Neural progenitor cell (in vitro differentiated cells): ENCODE measurements at regions not wholly inside any gene's neighbourhood (a gene's known extent, or its start where the extent isn't known, plus 50 kb on each side); places are given as distances from the start of the nearest gene placed in this dataset.

ENCODE experiments used
- DNase-seq: peaks from one replicate; pipeline ENCODE4 v3.0.0-alpha.2; 2016; ENCODE audit warnings: low spot score
- H2AFZ ChIP-seq: fragments of 200-600 bp; sonication (generic); replicated peaks from 2 replicates; pipeline ENCODE4 v1.6.1; 2016; ENCODE audit warnings: antibody characterized with exemption
- H3F3A ChIP-seq: fragments of 200-600 bp; sonication (generic); 2 replicates; pipeline ENCODE4 v1.6.1; 2016; ENCODE audit warnings: antibody characterized with exemption, low read depth
- H3K27ac ChIP-seq: fragments of 200-600 bp; sonication (generic); 2 replicates; pipeline ENCODE4 v1.5.1; 2016; ENCODE audit warnings: mild to moderate bottlenecking
- H3K27me3 ChIP-seq: fragments of 200-600 bp; sonication (generic); 2 replicates; pipeline ENCODE4 v1.6.1; 2016; ENCODE audit warnings: mild to moderate bottlenecking, moderate library complexity
- H3K36me3 ChIP-seq: fragments of 200-600 bp; sonication (generic); 2 replicates; pipeline ENCODE4 v1.5.1; 2016
- H3K4me1 ChIP-seq: fragments of 200-600 bp; sonication (generic); 2 replicates; pipeline ENCODE4 v1.6.1; 2016; ENCODE audit warnings: mixed run types
- H3K4me2 ChIP-seq: fragments of 200-600 bp; sonication (generic); 2 replicates; pipeline ENCODE4 v1.6.1; 2016
- H3K4me3 ChIP-seq: fragments of 200-600 bp; sonication (generic); 2 replicates; pipeline ENCODE4 v1.5.1; 2016
- H3K79me2 ChIP-seq: fragments of 200-600 bp; sonication (generic); 2 replicates; pipeline ENCODE4 v1.6.1; 2016; ENCODE audit warnings: low read depth
- H3K9ac ChIP-seq: fragments of 200-600 bp; sonication (generic); 2 replicates; pipeline ENCODE4 v1.6.1; 2016
- H3K9me3 ChIP-seq: fragments of 200-600 bp; sonication (generic); 2 replicates; pipeline ENCODE4 v1.5.1; 2016; ENCODE audit warnings: low read depth
- H4K20me1 ChIP-seq: fragments of 200-600 bp; sonication (generic); 2 replicates; pipeline ENCODE4 v1.6.1; 2016; ENCODE audit warnings: low read depth
- H3K27ac Mint-ChIP-seq: 3 replicates; pipeline ENCODE4 v1.8.0; 2021; ENCODE audit warnings: mixed read lengths
- H3K27me3 Mint-ChIP-seq: 2 replicates; pipeline ENCODE4 v1.8.0; 2022; ENCODE audit warnings: low read depth, mild to moderate bottlenecking, inconsistent platforms, moderate library complexity, mixed read lengths; ENCODE audit not compliant: insufficient read depth
- H3K36me3 Mint-ChIP-seq: 3 replicates; pipeline ENCODE4 v1.8.0; 2021; ENCODE audit warnings: mixed read lengths
- H3K4me1 Mint-ChIP-seq: 3 replicates; pipeline ENCODE4 v1.8.0; 2021; ENCODE audit warnings: mixed read lengths
- H3K4me3 Mint-ChIP-seq: 3 replicates; pipeline ENCODE4 v1.8.0; 2021; ENCODE audit warnings: mild to moderate bottlenecking, moderate library complexity, mixed read lengths
- H3K9me3 Mint-ChIP-seq: 3 replicates; pipeline ENCODE4 v1.8.0; 2020; ENCODE audit warnings: mixed read lengths
- CTCF ChIP-seq: fragments of 200-600 bp; sonication (generic); IDR thresholded peaks from 2 replicates; pipeline ENCODE4 v1.5.1; 2017; ENCODE audit warnings: antibody characterized with exemption, mild to moderate bottlenecking
- EZH2 ChIP-seq: fragments of 200-600 bp; sonication (generic); IDR thresholded peaks from 2 replicates; pipeline ENCODE4 v1.6.1; 2017; ENCODE audit warnings: antibody characterized with exemption, mild to moderate bottlenecking, moderate library complexity
- EZH2phosphoT487 ChIP-seq: fragments of 200-600 bp; sonication (generic); IDR thresholded peaks from 2 replicates; pipeline ENCODE4 v1.6.1; 2017; ENCODE audit warnings: antibody characterized with exemption

GRCh38 chr1:81125672-81126071 is 675.1 kb upstream of the ADGRL2 start:
- H3K36me3 ChIP-seq: no peaks in the 10 kb centered on the region
- Mint-ChIP-seq H3K27me3 (no peaks in the 10 kb centered on the region), H3K9me3 (peaks cover 6% of the 10 kb centered on the region), H3K27ac (no peak overlapping the region), H3K4me1 (no peaks in the 10 kb centered on the region), H3K4me3 (no peak overlapping the region), H3K36me3 (peaks cover 2% of the 10 kb centered on the region)
- H3K79me2 ChIP-seq: no peaks in the 10 kb centered on the region
- H4K20me1 ChIP-seq: no peaks in the 10 kb centered on the region
- no peak overlapping the region for H3K4me2 ChIP-seq
- no peak overlapping the region for H3K9ac ChIP-seq
- H3K4me1 ChIP-seq: no peaks in the 10 kb centered on the region
- no peaks in the 10 kb centered on the region for H3F3A ChIP-seq
- no peaks in the 10 kb centered on the region for H3K9me3 ChIP-seq
- no peaks in the 10 kb centered on the region for H3K27me3 ChIP-seq
- H2AFZ ChIP-seq: no peak overlapping the region
- no peak for DNase-seq
- TF ChIP-seq EZH2phosphoT487 (no peak), CTCF (no peak), EZH2 (no peak)
- no peak overlapping the region for H3K4me3 ChIP-seq
- no peak overlapping the region for H3K27ac ChIP-seq

- DNase-seq: no peak
- Mint-ChIP-seq H3K9me3 (peaks cover 3% of the 10 kb centered on the region), H3K4me1 (no peaks in the 10 kb centered on the region), H3K27me3 (no peaks in the 10 kb centered on the region), H3K27ac (no peak overlapping the region), H3K4me3 (no peak overlapping the region), H3K36me3 (peaks cover 2% of the 10 kb centered on the region)
- Histone ChIP-seq H4K20me1 (no peaks in the 10 kb centered on the region), H3K9me3 (no peaks in the 10 kb centered on the region), H3K79me2 (no peaks in the 10 kb centered on the region), H3K4me1 (no peaks in the 10 kb centered on the region), H3K9ac (no peak overlapping the region), H3K4me3 (no peak overlapping the region), H3K4me2 (no peak overlapping the region), H2AFZ (no peak overlapping the region), H3K27ac (no peak overlapping the region), H3K36me3 (no peaks in the 10 kb centered on the region), H3F3A (no peaks in the 10 kb centered on the region), H3K27me3 (no peaks in the 10 kb centered on the region)
- TF ChIP-seq EZH2: no peak
- TF ChIP-seq CTCF: no peak
- TF ChIP-seq EZH2phosphoT487: no peak
Observed at GRCh38 chr1:81121306-81121705, 679.4 kb upstream of the ADGRL2 start.

GRCh38 chr1:81119319-81119718 is 681.4 kb upstream of the ADGRL2 start:
- no peaks in the 10 kb centered on the region for H3K36me3 ChIP-seq
- H2AFZ ChIP-seq: no peak overlapping the region
- no peak overlapping the region for H3K9ac ChIP-seq
- Mint-ChIP-seq H3K4me3 (no peak overlapping the region), H3K36me3 (peaks cover 2% of the 10 kb centered on the region), H3K27ac (no peak overlapping the region), H3K9me3 (peaks cover 3% of the 10 kb centered on the region), H3K27me3 (no peaks in the 10 kb centered on the region), H3K4me1 (no peaks in the 10 kb centered on the region)
- no peak for DNase-seq
- H4K20me1 ChIP-seq: no peaks in the 10 kb centered on the region
- H3K27me3 ChIP-seq: no peaks in the 10 kb centered on the region
- H3K9me3 ChIP-seq: no peaks in the 10 kb centered on the region
- H3K4me2 ChIP-seq: no peak overlapping the region
- no peak overlapping the region for H3K4me3 ChIP-seq
- no peaks in the 10 kb centered on the region for H3K79me2 ChIP-seq
- TF ChIP-seq EZH2: no peak
- no peak for TF ChIP-seq EZH2phosphoT487
- no peak for TF ChIP-seq CTCF
- H3K27ac ChIP-seq: no peak overlapping the region
- no peaks in the 10 kb centered on the region for H3K4me1 ChIP-seq
- no peaks in the 10 kb centered on the region for H3F3A ChIP-seq

GRCh38 chr1:81118550-81118949 is 682.2 kb upstream of the ADGRL2 start:
- no peaks in the 10 kb centered on the region for H3K27me3 Mint-ChIP-seq
- no peaks in the 10 kb centered on the region for H3K36me3 ChIP-seq
- no peak overlapping the region for H2AFZ ChIP-seq
- no peak overlapping the region for H3K27ac ChIP-seq
- H3K4me2 ChIP-seq: no peak overlapping the region
- no peaks in the 10 kb centered on the region for H3K4me1 ChIP-seq
- no peak overlapping the region for H3K4me3 Mint-ChIP-seq
- no peaks in the 10 kb centered on the region for H3K36me3 Mint-ChIP-seq
- H3F3A ChIP-seq: no peaks in the 10 kb centered on the region
- no peaks in the 10 kb centered on the region for H3K9me3 ChIP-seq
- no peak for DNase-seq
- no peaks in the 10 kb centered on the region for H4K20me1 ChIP-seq
- H3K79me2 ChIP-seq: no peaks in the 10 kb centered on the region
- peaks cover under 1% of the 10 kb centered on the region for H3K9me3 Mint-ChIP-seq
- no peaks in the 10 kb centered on the region for H3K27me3 ChIP-seq
- no peak overlapping the region for H3K4me3 ChIP-seq
- no peak for TF ChIP-seq EZH2
- TF ChIP-seq EZH2phosphoT487: no peak
- no peak for TF ChIP-seq CTCF
- H3K27ac Mint-ChIP-seq: no peak overlapping the region
- H3K9ac ChIP-seq: no peak overlapping the region
- H3K4me1 Mint-ChIP-seq: no peaks in the 10 kb centered on the region
